ENCODE measurements at regions not wholly inside any gene's neighbourhood (a gene's known extent, or its start where the extent isn't known, plus 50 kb on each side); places are given as distances from the start of the nearest gene placed in this dataset.

- DNase-seq (ENCODE audit: low spot score), result no peak
- Histone ChIP-seq H3K4me2 (ENCODE audit: low read length) (no peak overlapping the region), H3K4me3 (ENCODE audit: low read depth, low read length, poor library complexity, severe bottlenecking) (no peak overlapping the region), H3K27ac (ENCODE audit: low read depth, low read length, poor library complexity, severe bottlenecking) (no peak overlapping the region), H3K4me1 (ENCODE audit: insufficient read depth, low read length, poor library complexity, severe bottlenecking) (no peaks in the 10 kb centered on the region), H3K9me2 (ENCODE audit: insufficient read depth, low read length) (no peaks in the 10 kb centered on the region), H3K79me2 (ENCODE audit: insufficient read depth, low read depth, low read length) (no peaks in the 10 kb centered on the region), H3K36me3 (ENCODE audit: insufficient read depth, low read length) (no peaks in the 10 kb centered on the region), H2AFZ (ENCODE audit: low read length) (no peak overlapping the region), H3K9me3 (ENCODE audit: low read length) (no peaks in the 10 kb centered on the region), H4K20me1 (ENCODE audit: insufficient read depth, low read length) (no peaks in the 10 kb centered on the region)
- BruUV-seq (replicated peaks), result no TSS peak
- POLR2A ChIA-PET, result no interaction called here
- TF ChIP-seq CTCF (conservative IDR thresholded peaks at IDR 0.05; ENCODE audit: low read length), result no peak
- TF ChIP-seq EZH2phosphoT487 (IDR thresholded peaks at IDR 0.05; ENCODE audit: borderline replicate concordance, low read depth, low read length), result no peak
- intact Hi-C loops (cut with micrococcal nuclease; ENCODE audit: unreplicated experiment), result no loop called here
- CTCF ChIA-PET (ENCODE audit: unreplicated experiment), result interaction anchor here (0.6 kb wide), 1 partner anchor 1919 kb away, joined by 3 read pairs; no protein-coding TSS in a partner anchor
These were observed 104.1 kb downstream of the RIPK4 start for GRCh38 chr21:41662761-41663160.

GRCh38 chr21:41662161-41662560 is 104.7 kb downstream of the RIPK4 start:
- no peak for TF ChIP-seq CTCF (conservative IDR thresholded peaks at IDR 0.05; ENCODE audit: low read length)
- no peak for TF ChIP-seq EZH2phosphoT487 (IDR thresholded peaks at IDR 0.05; ENCODE audit: borderline replicate concordance, low read depth, low read length)
- Histone ChIP-seq H3K9me3 (ENCODE audit: low read length) (no peaks in the 10 kb centered on the region), H3K79me2 (ENCODE audit: insufficient read depth, low read depth, low read length) (no peaks in the 10 kb centered on the region), H3K36me3 (ENCODE audit: insufficient read depth, low read length) (no peaks in the 10 kb centered on the region), H3K4me2 (ENCODE audit: low read length) (no peak overlapping the region), H2AFZ (ENCODE audit: low read length) (no peak overlapping the region), H3K9me2 (ENCODE audit: insufficient read depth, low read length) (no peaks in the 10 kb centered on the region), H3K4me1 (ENCODE audit: insufficient read depth, low read length, poor library complexity, severe bottlenecking) (no peaks in the 10 kb centered on the region), H3K27ac (ENCODE audit: low read depth, low read length, poor library complexity, severe bottlenecking) (no peak overlapping the region), H4K20me1 (ENCODE audit: insufficient read depth, low read length) (no peaks in the 10 kb centered on the region), H3K4me3 (ENCODE audit: low read depth, low read length, poor library complexity, severe bottlenecking) (no peak overlapping the region)
- ChIA-PET CTCF (ENCODE audit: unreplicated experiment) (interaction anchor here (0.6 kb wide), 1 partner anchor 1919 kb away, joined by 3 read pairs; no protein-coding TSS in a partner anchor), POLR2A (no interaction called here)
- BruUV-seq (replicated peaks), result no TSS peak
- DNase-seq (ENCODE audit: low spot score), result no peak
- intact Hi-C loops (cut with micrococcal nuclease; ENCODE audit: unreplicated experiment), result no loop called here

GRCh38 chr21:41660748-41661147 is 106.1 kb downstream of the RIPK4 start:
- no peaks in the 10 kb centered on the region for H3K9me3 ChIP-seq (ENCODE audit: low read length)
- no TSS peak for BruUV-seq (replicated peaks)
- no peak overlapping the region for H2AFZ ChIP-seq (ENCODE audit: low read length)
- TF ChIP-seq CTCF (conservative IDR thresholded peaks at IDR 0.05; ENCODE audit: low read length), result no peak
- no peak for TF ChIP-seq EZH2phosphoT487 (IDR thresholded peaks at IDR 0.05; ENCODE audit: borderline replicate concordance, low read depth, low read length)
- CTCF ChIA-PET (ENCODE audit: unreplicated experiment), result no interaction called here
- no peak for DNase-seq (ENCODE audit: low spot score)
- intact Hi-C loops (cut with micrococcal nuclease; ENCODE audit: unreplicated experiment), result no loop called here
- H3K4me1 ChIP-seq (ENCODE audit: insufficient read depth, low read length, poor library complexity, severe bottlenecking), result no peaks in the 10 kb centered on the region
- H3K4me2 ChIP-seq (ENCODE audit: low read length), result no peak overlapping the region
- no peaks in the 10 kb centered on the region for H3K36me3 ChIP-seq (ENCODE audit: insufficient read depth, low read length)
- H3K27ac ChIP-seq (ENCODE audit: low read depth, low read length, poor library complexity, severe bottlenecking), result no peak overlapping the region
- H3K9me2 ChIP-seq (ENCODE audit: insufficient read depth, low read length), result no peaks in the 10 kb centered on the region
- POLR2A ChIA-PET, result no interaction called here
- no peaks in the 10 kb centered on the region for H3K79me2 ChIP-seq (ENCODE audit: insufficient read depth, low read depth, low read length)
- H4K20me1 ChIP-seq (ENCODE audit: insufficient read depth, low read length), result no peaks in the 10 kb centered on the region
- no peak overlapping the region for H3K4me3 ChIP-seq (ENCODE audit: low read depth, low read length, poor library complexity, severe bottlenecking)
